ENCODE measurements at regions not wholly inside any gene's neighbourhood (a gene's known extent, or its start where the extent isn't known, plus 50 kb on each side); places are given as distances from the start of the nearest gene placed in this dataset.

DNA sequence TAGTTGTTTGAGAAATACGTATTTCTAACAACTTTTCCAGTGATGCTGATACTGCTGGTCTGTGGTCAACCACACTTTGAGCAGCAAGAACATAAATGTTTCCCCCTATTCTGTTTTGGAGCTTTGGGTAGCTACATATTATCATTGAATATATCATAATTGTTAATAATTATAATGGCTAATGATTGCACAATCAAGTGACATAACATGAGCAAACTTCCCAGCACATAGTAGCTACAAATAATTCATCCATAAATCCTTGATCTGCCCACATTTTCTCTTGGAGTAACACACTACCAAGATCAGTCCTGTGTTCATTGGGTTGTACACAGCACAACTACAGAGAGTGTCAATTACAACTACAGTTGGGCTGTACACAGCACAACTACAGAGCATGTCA lies 436.3 kb upstream of the MAGEB18 start:
- ChIA-PET CTCF (no interaction called here), POLR2A (ENCODE audit: low non-redundant PET) (no interaction called here)
- no peak overlapping the region for H3K27ac ChIP-seq (ENCODE audit: low read depth, low read length, poor library complexity, severe bottlenecking)
- no peaks in the 10 kb centered on the region for H3K9me3 ChIP-seq (ENCODE audit: low read depth, low read length, poor library complexity, severe bottlenecking)
- no peaks in the 10 kb centered on the region for H3K36me3 ChIP-seq (ENCODE audit: insufficient read depth, low read length, poor library complexity, severe bottlenecking)
- no peak for TF ChIP-seq EZH2 (IDR thresholded peaks at IDR 0.05; ENCODE audit: borderline replicate concordance, low read depth, low read length, poor library complexity, severe bottlenecking)
- TF ChIP-seq, protein P1, sequence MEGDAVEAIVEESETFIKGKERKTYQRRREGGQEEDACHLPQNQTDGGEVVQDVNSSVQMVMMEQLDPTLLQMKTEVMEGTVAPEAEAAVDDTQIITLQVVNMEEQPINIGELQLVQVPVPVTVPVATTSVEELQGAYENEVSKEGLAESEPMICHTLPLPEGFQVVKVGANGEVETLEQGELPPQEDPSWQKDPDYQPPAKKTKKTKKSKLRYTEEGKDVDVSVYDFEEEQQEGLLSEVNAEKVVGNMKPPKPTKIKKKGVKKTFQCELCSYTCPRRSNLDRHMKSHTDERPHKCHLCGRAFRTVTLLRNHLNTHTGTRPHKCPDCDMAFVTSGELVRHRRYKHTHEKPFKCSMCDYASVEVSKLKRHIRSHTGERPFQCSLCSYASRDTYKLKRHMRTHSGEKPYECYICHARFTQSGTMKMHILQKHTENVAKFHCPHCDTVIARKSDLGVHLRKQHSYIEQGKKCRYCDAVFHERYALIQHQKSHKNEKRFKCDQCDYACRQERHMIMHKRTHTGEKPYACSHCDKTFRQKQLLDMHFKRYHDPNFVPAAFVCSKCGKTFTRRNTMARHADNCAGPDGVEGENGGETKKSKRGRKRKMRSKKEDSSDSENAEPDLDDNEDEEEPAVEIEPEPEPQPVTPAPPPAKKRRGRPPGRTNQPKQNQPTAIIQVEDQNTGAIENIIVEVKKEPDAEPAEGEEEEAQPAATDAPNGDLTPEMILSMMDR (conservative IDR thresholded peaks at IDR 0.05; ENCODE audit: low read depth, low read length): no peak
- no peak for DNase-seq (ENCODE audit: low spot score)
- no peak overlapping the region for H3K4me3 ChIP-seq (ENCODE audit: low read depth, low read length, poor library complexity, severe bottlenecking)
- H3K4me1 ChIP-seq (ENCODE audit: insufficient read depth, low read length, poor library complexity, severe bottlenecking): no peaks in the 10 kb centered on the region
- intact Hi-C loops (cut with micrococcal nuclease; ENCODE audit: unreplicated experiment): no loop called here
- no peaks in the 10 kb centered on the region for H3K27me3 ChIP-seq (replicated peaks; ENCODE audit: insufficient read depth, low read depth, low read length, poor library complexity)
- BruUV-seq (replicated peaks): no TSS peak

DNA sequence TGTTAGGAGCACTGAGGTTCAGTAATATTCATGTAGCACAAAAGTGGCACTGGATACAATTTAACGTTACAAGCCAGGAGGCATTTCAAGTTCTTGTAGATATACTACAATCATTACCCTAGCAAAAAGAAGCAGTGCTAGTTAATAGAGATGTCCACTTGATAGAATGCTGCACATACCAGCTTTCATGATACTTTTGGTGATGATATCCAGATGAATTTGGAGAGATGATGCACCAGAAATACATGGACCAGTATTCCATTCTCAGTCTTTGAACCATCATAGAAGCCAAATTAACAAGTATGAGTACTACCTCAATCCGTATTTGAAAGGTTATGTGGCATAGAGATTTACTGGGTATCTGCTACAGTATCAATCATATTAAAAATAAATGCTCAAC lies 421.0 kb upstream of the MAGEB18 start:
- H3K9me3 ChIP-seq (ENCODE audit: low read depth, low read length, poor library complexity, severe bottlenecking): no peaks in the 10 kb centered on the region
- BruUV-seq (replicated peaks): no TSS peak
- DNase-seq (ENCODE audit: low spot score): no peak
- ChIA-PET POLR2A (ENCODE audit: low non-redundant PET) (no interaction called here), CTCF (no interaction called here)
- no peak overlapping the region for H3K4me3 ChIP-seq (ENCODE audit: low read depth, low read length, poor library complexity, severe bottlenecking)
- TF ChIP-seq, protein P1 (conservative IDR thresholded peaks at IDR 0.05; ENCODE audit: low read depth, low read length): no peak
- TF ChIP-seq EZH2 (IDR thresholded peaks at IDR 0.05; ENCODE audit: borderline replicate concordance, low read depth, low read length, poor library complexity, severe bottlenecking): no peak
- H3K4me1 ChIP-seq (ENCODE audit: insufficient read depth, low read length, poor library complexity, severe bottlenecking): no peaks in the 10 kb centered on the region
- intact Hi-C loops (cut with micrococcal nuclease; ENCODE audit: unreplicated experiment): no loop called here
- peaks cover 16% of the 10 kb centered on the region for H3K27me3 ChIP-seq (replicated peaks; ENCODE audit: insufficient read depth, low read depth, low read length, poor library complexity)
- H3K27ac ChIP-seq (ENCODE audit: low read depth, low read length, poor library complexity, severe bottlenecking): no peak overlapping the region
- no peaks in the 10 kb centered on the region for H3K36me3 ChIP-seq (ENCODE audit: insufficient read depth, low read length, poor library complexity, severe bottlenecking)

DNA sequence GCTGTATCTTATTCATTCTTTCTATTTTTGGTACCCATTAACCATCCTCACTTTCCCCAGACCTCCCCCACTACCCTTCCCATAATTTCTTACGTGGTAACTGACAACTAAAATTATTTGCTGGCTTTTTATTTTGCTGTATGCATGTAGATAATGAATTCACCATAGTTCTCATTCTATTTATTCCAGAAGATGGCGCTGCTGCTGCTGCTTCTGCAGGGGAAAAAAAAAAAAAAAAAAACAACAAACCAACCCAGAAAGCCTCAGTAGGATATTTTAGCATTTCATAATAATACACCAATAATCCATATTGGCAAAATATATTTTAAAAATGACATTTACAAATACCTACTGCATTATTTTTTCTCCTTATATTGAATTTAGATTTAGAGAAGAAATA lies 416.6 kb upstream of the MAGEB18 start:
- Histone ChIP-seq H3K27me3 (replicated peaks; ENCODE audit: insufficient read depth, low read depth, low read length, poor library complexity) (peaks cover 13% of the 10 kb centered on the region), H3K27ac (ENCODE audit: low read depth, low read length, poor library complexity, severe bottlenecking) (no peak overlapping the region), H3K4me3 (ENCODE audit: low read depth, low read length, poor library complexity, severe bottlenecking) (no peak overlapping the region), H3K36me3 (ENCODE audit: insufficient read depth, low read length, poor library complexity, severe bottlenecking) (no peaks in the 10 kb centered on the region), H3K9me3 (ENCODE audit: low read depth, low read length, poor library complexity, severe bottlenecking) (no peaks in the 10 kb centered on the region), H3K4me1 (ENCODE audit: insufficient read depth, low read length, poor library complexity, severe bottlenecking) (no peaks in the 10 kb centered on the region)
- ChIA-PET POLR2A (ENCODE audit: low non-redundant PET) (no interaction called here), CTCF (no interaction called here)
- DNase-seq (ENCODE audit: low spot score): peak; percentile 39
- intact Hi-C loops (cut with micrococcal nuclease; ENCODE audit: unreplicated experiment): loop anchor here (1.0 kb wide), 1 partner anchor 248 kb away; no protein-coding TSS in a partner anchor
- TF ChIP-seq, protein P1 (conservative IDR thresholded peaks at IDR 0.05; ENCODE audit: low read depth, low read length): peak; percentile 73
- no peak for TF ChIP-seq EZH2 (IDR thresholded peaks at IDR 0.05; ENCODE audit: borderline replicate concordance, low read depth, low read length, poor library complexity, severe bottlenecking)
- BruUV-seq (replicated peaks): no TSS peak
